GM10248 (cell line): ENCODE measurements at regions not wholly inside any gene's neighbourhood (a gene's known extent, or its start where the extent isn't known, plus 50 kb on each side); places are given as distances from the start of the nearest gene placed in this dataset.

Source experiments
- CTCF ChIA-PET: fragments of 300-600 bp; sonication (Branson Sonifier 250); formaldehyde crosslinking; extraction: SDS; loops from one replicate; lab custom pipeline; 2021; ENCODE audit warnings: antibody characterized with exemption; lab: Yijun Ruan, JAX
- POLR2A ChIA-PET: fragments of 350-650 bp; sonication (Branson Sonifier 250); formaldehyde crosslinking; extraction: SDS; loops from one replicate; lab custom pipeline; 2020; ENCODE audit warnings: antibody characterized with exemption; lab: Yijun Ruan, JAX
- DNase-seq: peaks from one replicate; pipeline ENCODE4 v3.0.0; 2012; ENCODE audit errors: extremely low spot score
- TF ChIP-seq, protein P1 (sequence below): IDR thresholded peaks from 2 replicates; pipeline ENCODE4 v1.5.1; 2012; ENCODE audit warnings: mild to moderate bottlenecking, low read depth; ENCODE audit errors: extremely low read depth, missing control alignments, control extremely low read depth

DNA sequence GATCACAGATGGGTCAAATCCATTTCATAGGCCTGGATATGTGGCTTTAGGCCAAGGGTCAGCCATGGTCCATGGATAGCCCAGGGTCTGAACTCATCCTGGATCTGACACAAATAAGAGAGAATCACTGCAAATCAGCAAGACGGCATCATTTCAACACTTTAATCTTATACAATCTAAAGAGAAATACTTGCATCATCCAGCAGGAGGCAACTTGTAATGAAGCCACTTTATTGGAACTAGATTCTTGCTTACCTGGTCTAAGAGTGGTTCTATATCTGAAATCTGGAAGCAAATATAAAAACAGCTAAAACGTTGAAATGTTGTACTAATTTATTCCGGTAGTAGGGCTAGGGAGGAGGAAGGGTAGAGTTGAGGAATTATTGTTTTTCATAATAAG lies 870.1 kb downstream of the JRKL start:
- CTCF ChIA-PET, result no interaction called here
- TF ChIP-seq, protein P1, sequence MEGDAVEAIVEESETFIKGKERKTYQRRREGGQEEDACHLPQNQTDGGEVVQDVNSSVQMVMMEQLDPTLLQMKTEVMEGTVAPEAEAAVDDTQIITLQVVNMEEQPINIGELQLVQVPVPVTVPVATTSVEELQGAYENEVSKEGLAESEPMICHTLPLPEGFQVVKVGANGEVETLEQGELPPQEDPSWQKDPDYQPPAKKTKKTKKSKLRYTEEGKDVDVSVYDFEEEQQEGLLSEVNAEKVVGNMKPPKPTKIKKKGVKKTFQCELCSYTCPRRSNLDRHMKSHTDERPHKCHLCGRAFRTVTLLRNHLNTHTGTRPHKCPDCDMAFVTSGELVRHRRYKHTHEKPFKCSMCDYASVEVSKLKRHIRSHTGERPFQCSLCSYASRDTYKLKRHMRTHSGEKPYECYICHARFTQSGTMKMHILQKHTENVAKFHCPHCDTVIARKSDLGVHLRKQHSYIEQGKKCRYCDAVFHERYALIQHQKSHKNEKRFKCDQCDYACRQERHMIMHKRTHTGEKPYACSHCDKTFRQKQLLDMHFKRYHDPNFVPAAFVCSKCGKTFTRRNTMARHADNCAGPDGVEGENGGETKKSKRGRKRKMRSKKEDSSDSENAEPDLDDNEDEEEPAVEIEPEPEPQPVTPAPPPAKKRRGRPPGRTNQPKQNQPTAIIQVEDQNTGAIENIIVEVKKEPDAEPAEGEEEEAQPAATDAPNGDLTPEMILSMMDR, result no peak
- POLR2A ChIA-PET, result no interaction called here
- no peak for DNase-seq

DNA sequence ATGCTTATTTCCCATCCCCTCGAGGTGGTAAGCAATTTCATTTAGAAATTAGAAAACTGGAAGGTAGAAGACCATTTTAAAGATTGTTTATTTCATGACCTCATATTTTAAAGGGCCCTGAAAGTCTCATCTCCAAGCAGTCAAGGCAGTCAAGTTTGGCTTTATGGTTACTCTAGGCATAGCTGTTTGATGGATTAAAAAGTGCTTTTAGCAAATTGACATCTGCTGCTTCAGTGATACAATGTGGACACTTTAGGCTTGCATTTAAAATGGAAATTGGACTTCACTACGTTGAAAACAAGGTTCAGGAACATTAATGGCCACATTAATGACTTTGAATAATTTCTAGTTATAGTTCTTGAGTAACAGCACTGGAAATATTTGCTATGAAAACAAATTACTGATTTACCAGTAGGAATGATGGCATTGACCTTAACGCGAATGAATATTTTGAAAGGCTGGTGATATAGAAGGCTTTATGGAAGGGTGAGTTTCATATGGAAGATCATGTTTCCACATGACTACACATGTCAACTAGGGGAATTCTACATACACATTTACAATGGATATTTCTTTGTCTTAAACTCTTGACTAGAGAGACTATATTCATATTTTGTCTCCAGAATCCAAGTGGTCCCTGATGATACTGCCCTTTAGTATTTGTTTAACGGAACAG lies 873.5 kb downstream of the JRKL start:
- TF ChIP-seq, protein P1, result no peak
- ChIA-PET CTCF (no interaction called here), POLR2A (no interaction called here)
- DNase-seq, result no peak

DNA sequence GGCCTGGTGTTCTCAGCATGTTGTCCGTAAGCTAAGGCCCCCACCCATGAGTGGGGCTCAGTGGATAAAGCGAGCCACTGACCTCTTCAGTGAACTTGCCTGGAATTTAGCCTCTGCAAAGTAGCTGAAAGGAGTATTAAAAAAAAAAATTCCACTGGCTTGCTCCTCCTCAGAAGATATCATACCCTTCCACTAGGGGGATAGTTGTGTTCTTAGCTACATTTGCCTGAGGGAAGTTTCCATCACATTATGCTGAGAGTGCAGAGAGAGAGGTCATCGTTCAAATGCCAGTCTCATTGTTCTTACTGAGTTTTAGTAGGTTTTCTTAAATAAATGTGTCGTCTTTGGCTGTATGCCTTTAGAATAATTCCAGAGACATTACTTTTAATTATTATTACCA lies 879.7 kb downstream of the JRKL start:
- CTCF ChIA-PET, result interaction anchor here (1.0 to 2.4 kb wide), 2 partner anchors 13 kb away, joined by 3 to 10 read pairs; no protein-coding TSS in a partner anchor
- no peak for DNase-seq
- POLR2A ChIA-PET, result no interaction called here
- TF ChIP-seq, protein P1, result no peak

DNA sequence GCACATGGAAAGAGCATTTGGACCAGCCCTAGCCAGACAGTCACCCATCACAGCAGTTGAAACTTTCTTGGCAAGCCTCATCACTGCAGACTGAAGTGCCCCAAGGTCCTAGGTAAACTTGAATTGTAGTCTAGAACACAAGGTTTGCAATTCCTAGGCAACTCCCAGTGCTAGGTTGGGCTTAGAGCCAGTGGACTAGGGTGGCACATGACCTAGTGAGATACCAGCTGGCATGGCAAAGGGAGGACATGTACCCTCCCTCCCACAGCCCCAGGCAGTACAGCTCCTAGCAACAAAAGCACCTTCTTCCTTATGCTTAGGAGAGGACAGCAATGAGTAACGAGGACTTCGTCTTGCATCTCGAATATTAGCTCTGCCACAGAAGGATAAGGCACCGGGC lies 889.5 kb downstream of the JRKL start:
- CTCF ChIA-PET, result no interaction called here
- DNase-seq, result no peak
- TF ChIP-seq, protein P1, result no peak
- POLR2A ChIA-PET, result no interaction called here

DNA sequence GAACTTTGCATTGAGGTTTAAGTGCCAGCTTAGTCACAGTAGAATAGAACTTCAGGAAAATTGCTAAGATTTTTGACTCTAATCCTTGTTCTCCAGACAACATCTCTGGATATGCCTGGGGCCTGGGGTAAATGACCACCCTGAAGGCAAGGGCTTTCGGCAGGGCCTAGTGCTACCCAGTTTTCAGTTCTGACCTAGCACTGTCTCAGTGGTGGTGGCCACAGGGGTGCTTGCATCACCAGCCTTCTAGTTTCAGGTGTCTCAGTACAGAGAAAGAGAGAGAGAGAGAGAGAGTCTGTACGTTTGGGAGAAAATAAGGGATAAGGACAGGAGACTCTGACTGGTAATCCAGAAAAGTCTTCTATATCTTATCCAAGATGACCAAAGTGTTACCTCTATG lies 890.5 kb downstream of the JRKL start:
- POLR2A ChIA-PET, result no interaction called here
- TF ChIP-seq, protein P1, result no peak
- CTCF ChIA-PET, result no interaction called here
- DNase-seq, result no peak

DNA sequence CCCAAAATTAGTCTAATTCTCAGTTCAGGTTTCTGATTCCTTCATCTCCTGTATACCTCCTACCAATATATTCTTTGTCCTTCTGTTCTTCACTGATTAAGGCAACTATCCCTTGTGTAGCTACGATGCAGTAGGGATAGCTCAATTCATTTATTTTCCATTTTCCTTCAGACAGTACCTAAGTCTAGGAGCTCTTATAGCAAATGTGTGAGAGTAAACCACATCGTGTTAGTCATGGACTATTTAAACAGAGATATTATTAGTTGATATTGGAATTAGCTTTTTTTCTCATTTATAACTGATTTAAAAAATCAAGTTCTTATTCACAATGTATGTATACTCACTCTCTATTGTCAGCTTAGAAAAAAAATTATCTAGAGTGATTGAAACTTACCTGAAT lies 900.0 kb downstream of the JRKL start:
- POLR2A ChIA-PET, result no interaction called here
- TF ChIP-seq, protein P1, result no peak
- CTCF ChIA-PET, result interaction anchor here (1.0 to 1.4 kb wide), 2 partner anchors 9 to 35 kb away, joined by 3 to 4 read pairs; no protein-coding TSS in a partner anchor
- DNase-seq, result no peak
